ENCODE measurements at regions not wholly inside any gene's neighbourhood (a gene's known extent, or its start where the extent isn't known, plus 50 kb on each side); places are given as distances from the start of the nearest gene placed in this dataset.

DNA sequence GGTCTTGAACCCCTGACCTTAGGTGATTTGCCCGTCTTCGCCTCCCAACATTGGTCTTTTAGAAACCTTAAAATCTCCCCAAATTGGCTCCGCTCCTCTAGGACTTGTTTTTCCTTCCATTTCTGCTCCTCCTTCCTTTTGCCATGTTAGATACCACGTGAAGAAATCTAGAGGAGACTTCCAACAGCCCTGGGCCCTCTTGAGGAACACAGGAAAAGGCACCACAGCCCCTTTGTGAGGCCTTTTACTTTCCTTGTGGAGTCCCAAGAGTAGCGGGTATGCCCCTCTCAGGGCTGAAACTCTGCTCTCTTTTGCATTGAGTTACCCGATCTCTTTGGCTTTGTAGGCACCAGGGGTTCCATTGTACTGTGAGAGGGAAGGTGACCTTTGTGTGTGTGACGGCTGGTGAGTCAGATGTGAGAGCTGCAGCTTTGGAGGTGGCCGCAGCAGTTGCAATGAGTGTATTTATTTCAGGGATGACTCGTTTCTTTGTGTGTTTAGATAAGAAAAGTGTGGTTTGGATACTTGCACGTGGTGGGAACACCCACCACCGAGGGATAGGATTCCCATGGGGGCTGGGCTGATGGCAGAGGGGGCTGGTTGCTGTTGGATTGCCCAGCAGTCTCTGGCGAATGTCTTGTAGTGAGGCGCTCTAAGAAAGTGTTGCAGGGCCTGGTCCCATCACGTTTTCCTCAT, 218.4 kb upstream of the HS6ST1 start (continued):
- TF ChIP-seq, protein P1, sequence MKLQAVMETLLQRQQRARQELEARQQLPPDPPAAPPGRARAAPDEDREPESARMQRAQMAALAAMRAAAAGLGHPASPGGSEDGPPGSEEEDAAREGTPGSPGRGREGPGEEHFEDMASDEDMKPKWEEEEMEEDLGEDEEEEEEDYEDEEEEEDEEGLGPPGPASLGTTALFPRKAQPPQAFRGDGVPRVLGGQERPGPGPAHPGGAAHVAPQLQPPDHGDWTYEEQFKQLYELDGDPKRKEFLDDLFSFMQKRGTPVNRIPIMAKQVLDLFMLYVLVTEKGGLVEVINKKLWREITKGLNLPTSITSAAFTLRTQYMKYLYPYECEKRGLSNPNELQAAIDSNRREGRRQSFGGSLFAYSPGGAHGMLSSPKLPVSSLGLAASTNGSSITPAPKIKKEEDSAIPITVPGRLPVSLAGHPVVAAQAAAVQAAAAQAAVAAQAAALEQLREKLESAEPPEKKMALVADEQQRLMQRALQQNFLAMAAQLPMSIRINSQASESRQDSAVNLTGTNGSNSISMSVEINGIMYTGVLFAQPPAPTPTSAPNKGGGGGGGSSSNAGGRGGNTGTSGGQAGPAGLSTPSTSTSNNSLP (IDR thresholded peaks at IDR 0.05; ENCODE audit: borderline replicate concordance, low read depth, low read length) = no peak
- no peak for TF ChIP-seq ZNF717 (CRISPR knock-in tag; IDR thresholded peaks at IDR 0.05)
- TF ChIP-seq, protein P2, sequence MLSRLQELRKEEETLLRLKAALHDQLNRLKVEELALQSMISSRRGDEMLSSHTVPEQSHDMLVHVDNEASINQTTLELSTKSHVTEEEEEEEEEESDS (CRISPR knock-in tag; IDR thresholded peaks at IDR 0.05) = no peak
- TF ChIP-seq MBD2 (IDR thresholded peaks at IDR 0.05; ENCODE audit: borderline replicate concordance, low read depth) = no peak
- TF ChIP-seq ZNF785 (CRISPR knock-in tag; IDR thresholded peaks at IDR 0.05) = no peak
- no peak for TF ChIP-seq CBFB (CRISPR knock-in tag; IDR thresholded peaks at IDR 0.05)
- TF ChIP-seq, protein P3, sequence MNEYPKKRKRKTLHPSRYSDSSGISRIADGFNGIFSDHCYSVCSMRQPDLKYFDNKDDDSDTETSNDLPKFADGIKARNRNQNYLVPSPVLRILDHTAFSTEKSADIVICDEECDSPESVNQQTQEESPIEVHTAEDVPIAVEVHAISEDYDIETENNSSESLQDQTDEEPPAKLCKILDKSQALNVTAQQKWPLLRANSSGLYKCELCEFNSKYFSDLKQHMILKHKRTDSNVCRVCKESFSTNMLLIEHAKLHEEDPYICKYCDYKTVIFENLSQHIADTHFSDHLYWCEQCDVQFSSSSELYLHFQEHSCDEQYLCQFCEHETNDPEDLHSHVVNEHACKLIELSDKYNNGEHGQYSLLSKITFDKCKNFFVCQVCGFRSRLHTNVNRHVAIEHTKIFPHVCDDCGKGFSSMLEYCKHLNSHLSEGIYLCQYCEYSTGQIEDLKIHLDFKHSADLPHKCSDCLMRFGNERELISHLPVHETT (CRISPR knock-in tag; conservative IDR thresholded peaks at IDR 0.05 in 1 of 2, IDR thresholded peaks at IDR 0.05 in 1 of 2) = peak in 1 of 2 experiments; percentile 41; a peak in 1 of 4 replicates
- no peak for TF ChIP-seq THRAP3 (IDR thresholded peaks at IDR 0.05; ENCODE audit: borderline replicate concordance)
- TF ChIP-seq EWSR1 (IDR thresholded peaks at IDR 0.05; ENCODE audit: borderline replicate concordance, low read depth, partially characterized antibody) = no peak
- peak; percentile 31; the same call in 1 of the 2 replicates for TF ChIP-seq ARID1B (IDR thresholded peaks at IDR 0.05)
- TF ChIP-seq EGR1 (conservative IDR thresholded peaks at IDR 0.05) = peak; percentile 25; the same call in 1 of the 2 replicates
- no peak for TF ChIP-seq UBTF (IDR thresholded peaks at IDR 0.05; ENCODE audit: borderline replicate concordance in 1 of 2, low read depth in 2 of 2, low read length in 2 of 2)
- no peak for TF ChIP-seq NR2C1 (IDR thresholded peaks at IDR 0.05)
- TF ChIP-seq NR2C1 (tag; IDR thresholded peaks at IDR 0.05) = no peak
- no peak for TF ChIP-seq IRF2 (CRISPR knock-in tag; IDR thresholded peaks at IDR 0.05)
- TF ChIP-seq MCM5 (IDR thresholded peaks at IDR 0.05; ENCODE audit: low read depth) = no peak
- TF ChIP-seq ZNF217 (CRISPR knock-in tag; IDR thresholded peaks at IDR 0.05) = no peak
- no peak for TF ChIP-seq MECOM (CRISPR knock-in tag; IDR thresholded peaks at IDR 0.05)
- TF ChIP-seq POLR3G (IDR thresholded peaks at IDR 0.05; ENCODE audit: extremely low read depth, insufficient read length, insufficient replicate concordance) = no peak
- peak in 1 of 2 experiments; percentile 38; a peak in 1 of 4 replicates for TF ChIP-seq MNT (conservative IDR thresholded peaks at IDR 0.05)
- TF ChIP-seq SMAD3 (CRISPR knock-in tag; conservative IDR thresholded peaks at IDR 0.05) = no peak
- peak; percentile 36; the same call in 1 of the 2 replicates for TF ChIP-seq NFE2 (IDR thresholded peaks at IDR 0.05; ENCODE audit: low read depth)
